Left colon (tissue), 2 donors: ENCODE measurements at regions not wholly inside any gene's neighbourhood (a gene's known extent, or its start where the extent isn't known, plus 50 kb on each side); places are given as distances from the start of the nearest gene placed in this dataset.

Source experiments
- ATAC-seq: fragments of 200-7000 bp; cut with Tn5 transposase; one replicate; pipeline ENCODE4 v1.9.1; 2020; ENCODE audit warnings: mild to moderate bottlenecking, moderate library complexity
- DNase-seq, 2 donors: peaks; one replicate each; pipeline ENCODE4 v3.0.0-alpha.2; 2020
- intact Hi-C, 2 donors: fragments of 100-400 bp; cut with DNase I in 1 of 2; cut with micrococcal nuclease in 1 of 2; formaldehyde crosslinking; loops; one replicate each; pipeline versions ENCODE4 v1.11.2 to v1.14.0; 2022; cut with DNase I, micrococcal nuclease
- donor health status: DM: no; HTN: no; CAD: no.
- donor health status: DM: yes; HTN: yes; CAD: no.

DNA sequence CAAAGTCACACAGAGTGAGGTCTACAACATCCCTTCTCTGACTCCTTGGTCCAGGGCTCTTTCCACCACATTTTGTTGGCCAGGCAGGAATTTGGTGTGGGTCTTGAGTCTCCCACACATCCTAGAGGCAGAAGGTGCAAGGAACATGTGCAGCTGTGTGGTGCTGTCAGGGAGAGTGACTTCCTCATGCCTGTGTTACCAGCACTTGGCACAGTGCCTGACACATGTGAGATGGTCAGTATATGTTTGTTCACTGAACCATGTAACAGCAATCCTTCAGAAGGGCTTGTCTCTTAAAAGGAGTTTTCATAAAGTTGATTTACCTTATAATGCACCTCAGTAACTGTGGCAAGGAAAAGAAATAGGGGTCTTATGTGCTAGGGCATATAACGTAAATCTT, 168.5 kb downstream of the CDC5L start:
- peak in 1 of 2 donors; percentile 34 for DNase-seq
- no peak for ATAC-seq
- intact Hi-C loops: no loop called here

GRCh38 chr6:44558024-44558831, 170.7 kb downstream of the CDC5L start:
- no peak for ATAC-seq
- DNase-seq: no peak
- intact Hi-C loops: no loop called here

DNA sequence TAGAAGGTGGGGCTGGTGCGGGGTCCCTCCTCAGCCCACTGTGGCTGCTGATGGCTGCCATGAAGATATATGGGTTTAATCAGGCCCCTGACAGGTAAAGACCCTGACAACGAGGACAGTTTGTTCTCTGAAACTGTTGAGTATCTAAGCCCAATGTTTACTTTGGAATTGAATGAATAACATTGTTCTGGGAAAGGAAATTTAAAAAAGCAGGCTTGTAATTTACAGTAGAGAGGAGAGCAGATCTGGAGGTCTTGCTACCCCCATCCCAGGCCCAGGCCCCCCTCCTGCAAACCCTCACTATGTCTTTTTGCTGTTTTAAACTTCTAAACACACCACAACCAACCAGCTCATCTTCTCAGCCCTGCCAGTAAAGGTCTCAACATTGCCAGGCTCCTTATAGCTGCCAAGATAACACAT, 171.3 kb downstream of the CDC5L start:
- no peak for ATAC-seq
- intact Hi-C loops: no loop called here

DNA sequence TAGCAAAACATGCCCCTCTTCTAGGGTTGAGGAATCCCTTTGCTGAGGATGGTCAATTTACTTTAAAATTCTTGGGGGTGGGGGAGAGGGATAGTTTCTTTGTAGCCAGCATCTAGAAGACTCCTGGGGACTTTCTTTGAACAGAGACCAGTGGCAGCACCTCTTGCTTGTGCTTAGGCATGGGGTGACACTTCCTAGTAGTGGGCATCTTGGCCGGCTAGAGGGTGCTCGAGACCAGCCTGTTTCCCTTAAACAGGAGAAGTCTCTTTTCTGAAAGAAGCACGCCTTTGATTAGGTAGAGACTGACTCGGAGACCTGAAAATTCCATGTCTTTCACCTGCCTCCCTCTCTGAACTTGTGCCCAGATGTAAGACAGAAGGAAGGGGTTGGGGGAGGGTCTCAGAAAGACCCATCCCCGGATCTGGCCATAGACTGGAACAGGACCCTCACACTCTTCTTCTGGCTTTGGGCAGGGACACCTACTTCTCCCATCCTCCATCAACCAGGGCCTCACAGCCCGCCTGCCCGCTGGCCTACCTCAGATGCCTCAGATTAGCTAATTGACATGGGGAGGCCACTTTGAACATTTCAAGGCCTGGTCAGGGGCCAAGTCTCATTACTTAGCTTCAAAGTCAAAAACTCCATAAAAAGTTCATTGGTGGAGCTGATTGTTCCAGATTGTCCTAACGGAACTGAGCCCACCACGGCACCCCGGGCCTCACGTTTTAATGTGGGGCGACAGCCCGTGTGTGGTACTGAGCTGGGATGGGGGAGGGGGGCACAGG, 172.2 kb downstream of the CDC5L start:
- DNase-seq (no peak), ATAC-seq (no peak)

More for the DNA sequence above, 171.3 kb downstream of the CDC5L start:
- DNase-seq: no peak

DNA sequence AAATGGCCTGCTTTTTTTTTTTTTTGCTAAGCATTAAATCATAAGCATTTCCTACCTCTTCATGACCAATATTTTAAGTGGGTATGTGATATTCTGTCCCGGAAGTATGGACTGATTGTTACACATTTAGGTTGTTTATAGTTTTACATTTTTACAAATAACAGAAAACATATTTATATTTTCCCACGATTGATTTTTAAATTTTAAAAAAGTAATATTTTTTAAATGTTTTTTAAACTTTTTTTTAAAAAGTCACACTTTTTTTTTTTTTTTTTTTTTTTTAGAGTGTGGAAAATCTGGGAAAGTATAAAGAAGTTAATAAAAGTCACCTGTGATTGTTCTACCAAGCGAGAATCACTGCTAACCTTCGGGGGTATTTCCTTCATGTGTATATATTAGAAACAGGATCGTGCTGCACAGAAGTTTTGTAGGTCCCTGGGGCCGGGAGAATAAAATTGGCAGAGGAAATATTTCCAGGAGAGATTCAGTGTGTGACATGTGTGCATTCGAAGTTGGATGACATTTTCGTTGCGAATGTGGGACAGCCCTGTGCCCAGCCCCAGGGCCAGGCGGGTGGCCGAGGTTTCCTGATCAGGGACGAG, 173.1 kb downstream of the CDC5L start:
- intact Hi-C loops: no loop called here
- ATAC-seq: no peak
- DNase-seq: no peak

More for the DNA sequence above, 172.2 kb downstream of the CDC5L start:
- intact Hi-C loops: no loop called here

GRCh38 chr6:44561060-44561623, 173.6 kb downstream of the CDC5L start:
- ATAC-seq (no peak), DNase-seq (no peak)
- intact Hi-C loops: no loop called here

GRCh38 chr6:44561832-44562665, 174.5 kb downstream of the CDC5L start:
- DNase-seq (no peak), ATAC-seq (no peak)
- intact Hi-C loops: no loop called here

GRCh38 chr6:44563397-44563796, 175.9 kb downstream of the CDC5L start:
- intact Hi-C loops: no loop called here
- DNase-seq: no peak
- no peak for ATAC-seq

DNA sequence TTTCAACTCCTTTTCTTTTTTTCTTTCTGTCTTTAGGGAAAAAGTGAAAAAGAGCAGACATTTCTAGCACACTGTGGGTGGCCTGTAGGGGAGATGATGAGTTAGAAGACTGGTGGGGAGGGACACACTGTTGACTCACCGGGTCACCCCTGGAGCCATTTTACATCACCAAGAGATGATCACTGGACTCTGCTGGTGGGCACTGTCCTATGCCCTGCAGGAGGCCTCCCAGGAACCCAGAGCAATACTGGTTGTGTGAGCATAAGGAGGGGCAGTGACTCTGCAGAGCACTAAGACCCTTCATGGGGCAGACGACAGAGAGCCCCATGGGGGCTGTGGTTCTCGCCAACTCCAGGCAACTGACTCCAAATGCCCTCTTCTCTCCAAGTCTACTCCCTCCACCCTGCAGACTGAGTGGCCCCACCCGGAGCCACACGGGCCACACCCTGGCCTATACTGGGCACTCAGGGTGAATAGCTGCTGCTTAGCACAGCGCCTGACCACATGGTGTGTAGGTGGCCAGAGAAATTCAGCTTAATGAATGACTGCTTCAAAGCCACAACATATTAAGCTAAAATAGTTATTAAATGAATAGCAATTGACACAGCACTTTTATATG, 177.5 kb downstream of the CDC5L start:
- DNase-seq: no peak
- intact Hi-C loops: no loop called here
- ATAC-seq: peak; percentile 61

DNA sequence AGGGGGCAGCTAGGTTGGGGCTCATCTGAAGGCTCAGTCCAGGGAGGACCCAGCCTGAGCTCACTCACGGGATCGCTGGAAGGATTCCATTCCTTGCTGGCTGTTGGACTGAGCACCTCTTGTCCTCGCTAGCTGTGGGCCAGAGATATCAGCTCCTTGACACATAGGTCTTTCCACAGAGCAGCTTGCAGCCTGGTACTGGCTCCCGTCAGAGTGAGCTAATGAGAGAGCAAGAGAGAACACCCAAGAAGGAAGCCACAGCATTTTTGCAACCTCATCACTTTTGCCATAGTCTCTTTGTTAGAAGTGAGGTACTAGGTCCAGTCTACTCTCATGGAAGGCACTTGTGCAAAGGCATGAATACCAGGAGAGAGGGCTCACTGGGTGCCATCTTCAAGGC, 179.9 kb downstream of the CDC5L start:
- no peak for ATAC-seq

DNA sequence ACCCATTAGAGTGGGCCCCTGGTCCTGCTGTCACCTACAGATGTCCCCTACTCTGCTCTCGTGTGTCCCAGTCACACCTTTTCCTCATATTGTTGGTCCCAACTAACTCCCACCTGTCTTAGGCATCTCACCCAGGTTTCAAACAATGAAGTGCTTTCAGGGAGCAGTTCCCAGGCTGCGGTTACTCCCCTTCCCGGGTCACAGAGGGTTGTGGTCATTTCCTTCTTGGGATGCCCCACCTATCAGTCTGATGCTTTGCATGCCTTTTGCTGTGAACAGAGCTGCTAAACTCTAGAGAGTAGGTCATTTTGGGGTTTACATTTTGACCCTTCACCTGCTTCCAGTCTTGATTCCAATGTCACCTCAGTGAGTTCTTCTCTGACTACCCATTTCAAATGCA, 181.6 kb downstream of the CDC5L start:
- ATAC-seq: no peak
- DNase-seq: no peak
- intact Hi-C loops: no loop called here

More for the DNA sequence above, 179.9 kb downstream of the CDC5L start:
- intact Hi-C loops: no loop called here
- DNase-seq: no peak

DNA sequence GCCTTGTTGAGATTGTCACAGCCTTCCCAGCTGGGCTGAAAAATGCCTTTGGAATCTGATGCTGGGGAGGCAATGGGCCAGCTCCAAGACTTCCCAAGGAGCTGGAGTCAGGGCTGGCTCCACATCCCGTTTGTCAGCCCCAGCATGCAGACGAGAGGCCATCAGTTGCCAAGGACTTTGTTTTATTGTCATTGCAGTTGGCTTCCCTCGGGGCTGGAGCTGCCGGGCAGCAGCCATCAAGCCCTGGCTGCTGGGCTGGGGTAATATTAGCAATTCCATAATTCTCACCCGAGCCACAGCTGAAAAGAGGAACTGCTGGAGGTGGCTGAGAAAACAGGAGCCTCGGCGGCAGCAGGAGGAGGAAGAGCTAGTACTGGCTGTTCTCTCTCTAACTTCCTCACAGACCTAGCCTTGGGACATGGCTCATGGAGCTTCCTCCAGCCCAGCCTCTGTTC, 182.5 kb downstream of the CDC5L start:
- ATAC-seq (peak; percentile 18), DNase-seq (peak; percentile 15 to 38)
- intact Hi-C loops: no loop called here

GRCh38 chr6:44571510-44571909, 184.0 kb downstream of the CDC5L start:
- ATAC-seq (no peak), DNase-seq (no peak)
- intact Hi-C loops: no loop called here

GRCh38 chr6:44572346-44572745, 184.8 kb downstream of the CDC5L start:
- intact Hi-C loops: no loop called here
- no peak for DNase-seq
- no peak for ATAC-seq

DNA sequence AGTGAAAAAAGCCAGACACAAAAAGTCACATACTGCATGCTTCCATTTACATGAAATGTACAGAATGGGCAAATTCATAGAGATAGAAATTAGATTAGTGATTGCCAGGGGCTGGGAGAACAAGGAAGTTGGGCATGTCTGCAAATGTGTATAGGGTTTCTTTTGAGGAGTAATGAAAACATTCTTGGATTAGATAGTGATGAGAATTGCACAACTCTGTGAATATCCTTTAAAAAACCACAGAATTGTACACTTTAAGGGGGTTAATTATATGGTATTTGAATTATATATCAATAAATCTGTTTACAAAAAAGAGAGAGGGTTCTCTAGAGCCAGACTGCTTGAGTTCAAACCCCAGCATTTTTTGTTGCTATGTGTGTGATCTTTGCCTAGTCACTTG, 188.1 kb downstream of the CDC5L start:
- ATAC-seq (no peak), DNase-seq (no peak)
- intact Hi-C loops: no loop called here

GRCh38 chr6:44576132-44576631, 188.7 kb downstream of the CDC5L start:
- intact Hi-C loops: no loop called here
- DNase-seq (no peak), ATAC-seq (no peak)

DNA sequence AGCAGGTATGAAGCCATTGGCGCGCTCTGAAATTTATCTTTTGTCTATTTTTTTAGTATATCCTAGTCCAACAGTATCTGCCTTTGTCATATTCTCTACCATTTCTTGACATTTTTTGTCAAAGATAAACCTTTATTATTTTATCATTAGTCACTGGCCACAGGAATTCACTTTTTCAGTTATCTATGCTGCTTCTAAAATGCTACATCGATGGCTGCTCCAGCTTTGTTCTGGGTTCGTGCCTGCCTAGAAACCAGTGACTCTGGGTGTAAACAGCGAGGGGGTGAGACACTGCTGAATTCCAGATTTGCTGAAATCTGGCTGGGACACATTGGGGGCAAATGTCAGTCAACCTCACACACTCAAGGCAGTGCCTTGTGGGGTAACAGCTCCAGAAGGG, 193.4 kb downstream of the CDC5L start:
- ATAC-seq: no peak
- intact Hi-C loops: no loop called here
- DNase-seq: no peak

GRCh38 chr6:44582930-44583329, 195.4 kb downstream of the CDC5L start:
- ATAC-seq (no peak), DNase-seq (no peak)
- intact Hi-C loops: no loop called here
